ENCODE measurements at regions not wholly inside any gene's neighbourhood (a gene's known extent, or its start where the extent isn't known, plus 50 kb on each side); places are given as distances from the start of the nearest gene placed in this dataset.

DNA sequence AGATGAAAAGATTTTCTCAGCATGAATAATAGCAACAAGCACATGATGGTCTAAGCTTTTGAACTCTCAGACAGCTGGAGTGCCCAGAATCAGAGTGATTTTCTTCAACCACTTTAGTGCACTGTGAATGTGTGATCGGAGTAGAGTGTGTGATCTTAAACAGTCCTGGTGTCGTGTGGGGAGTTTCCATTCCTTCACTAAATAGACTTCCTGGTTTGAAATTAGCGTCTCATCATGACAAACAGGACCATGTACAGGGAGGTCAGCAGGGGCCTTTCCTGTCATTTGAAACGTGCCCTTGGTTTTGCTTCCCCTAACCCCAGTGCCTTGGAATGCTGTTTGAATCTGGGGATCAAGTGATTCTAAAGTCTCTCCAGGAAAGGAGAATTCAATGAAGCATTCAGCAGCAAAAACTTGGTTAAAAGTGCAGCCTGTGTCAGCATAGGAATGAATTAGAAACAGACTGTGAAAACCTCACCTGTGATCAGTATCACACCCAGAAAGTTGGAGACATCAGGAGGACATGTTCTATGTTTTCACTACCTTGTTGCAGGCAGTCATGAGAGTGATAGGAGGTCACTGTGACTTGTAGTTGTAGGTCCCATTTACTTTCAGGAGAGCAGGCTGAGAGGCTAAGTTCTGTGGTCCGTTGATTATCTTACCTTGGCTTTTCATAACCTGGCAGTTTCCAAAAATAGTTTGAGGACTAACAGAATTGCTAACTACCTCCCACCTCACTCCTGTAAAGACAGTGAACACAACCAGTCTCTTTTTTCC, 400.3 kb downstream of the MTX2 start:
- FAIRE-seq = no peak
- DNase-seq (ENCODE audit: low spot score) = no peak

DNA sequence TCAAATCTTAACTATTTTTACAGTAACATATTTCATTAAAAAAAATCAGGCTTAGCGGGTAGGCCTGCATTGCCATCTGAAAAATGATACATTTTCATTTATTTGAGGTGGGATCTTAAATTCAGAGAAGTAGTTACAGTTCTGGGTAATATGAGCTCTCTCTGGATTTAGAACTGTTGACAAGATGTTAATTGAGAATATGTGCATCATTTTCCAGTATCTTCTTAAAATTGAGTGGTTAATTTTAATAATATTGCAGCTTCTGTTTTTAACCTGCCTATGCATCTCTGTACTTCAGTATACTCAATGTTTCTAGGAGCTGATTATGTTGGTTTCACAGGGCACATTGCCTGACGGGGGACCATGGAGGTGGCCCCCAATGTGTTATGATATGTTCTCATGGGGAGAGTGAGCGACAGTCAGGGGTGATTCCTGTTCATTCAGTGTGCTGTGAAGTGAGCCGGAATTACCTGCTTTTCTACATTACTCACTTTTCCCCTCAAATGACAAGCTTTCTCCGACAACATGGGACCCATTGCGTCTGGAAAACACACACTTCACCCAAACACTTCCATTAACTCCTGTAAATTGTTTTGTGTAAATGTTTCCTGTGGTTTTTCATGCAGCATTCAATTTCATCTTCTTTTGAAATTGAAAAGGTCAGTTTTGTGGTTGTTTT, 406.2 kb downstream of the MTX2 start:
- FAIRE-seq = no peak
- DNase-seq (ENCODE audit: low spot score) = no peak

DNA sequence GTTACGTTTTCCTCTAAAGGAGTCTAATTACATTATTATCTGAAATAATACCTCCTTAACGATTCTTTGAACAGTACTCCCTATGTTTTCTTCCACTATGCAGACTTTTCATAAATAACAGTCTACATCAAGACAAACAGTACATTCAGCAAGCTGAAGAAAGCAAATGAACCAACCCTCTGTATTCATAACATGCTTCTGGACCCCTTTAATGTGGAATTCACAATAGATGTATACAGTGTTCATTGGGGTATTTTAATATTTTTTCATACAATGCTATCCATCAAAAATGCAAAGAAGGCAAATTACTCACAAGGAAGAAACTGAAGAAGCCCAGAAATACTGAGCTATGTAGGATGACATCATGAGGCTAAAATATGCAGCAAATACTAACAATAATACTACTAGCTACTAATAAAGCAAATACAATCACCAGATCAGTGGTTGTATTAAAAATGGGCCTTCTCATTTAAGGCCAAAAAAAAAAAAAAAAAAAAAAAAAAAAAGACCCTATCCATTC, 408.6 kb downstream of the MTX2 start:
- DNase-seq (ENCODE audit: low spot score) = no peak
- FAIRE-seq = no peak

DNA sequence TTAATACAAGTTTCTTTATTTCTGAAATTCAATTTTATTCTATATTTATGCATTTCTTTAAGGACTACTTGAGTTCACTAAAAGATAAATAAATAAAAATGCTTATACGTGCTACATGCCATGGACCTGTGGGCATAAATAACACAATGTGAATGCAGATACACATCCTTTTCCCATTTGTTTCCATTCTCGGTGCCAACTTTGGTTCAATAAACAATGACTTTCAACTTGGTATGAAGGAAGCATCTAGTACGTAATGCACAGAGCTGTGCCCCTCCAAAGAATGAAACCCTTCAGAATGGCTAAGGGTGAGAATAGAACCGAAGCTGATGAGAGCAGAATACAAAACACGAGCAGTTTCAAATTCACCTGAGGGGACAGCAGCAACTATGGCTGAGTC, 409.3 kb downstream of the MTX2 start:
- FAIRE-seq (no peak), DNase-seq (ENCODE audit: low spot score) (no peak)

DNA sequence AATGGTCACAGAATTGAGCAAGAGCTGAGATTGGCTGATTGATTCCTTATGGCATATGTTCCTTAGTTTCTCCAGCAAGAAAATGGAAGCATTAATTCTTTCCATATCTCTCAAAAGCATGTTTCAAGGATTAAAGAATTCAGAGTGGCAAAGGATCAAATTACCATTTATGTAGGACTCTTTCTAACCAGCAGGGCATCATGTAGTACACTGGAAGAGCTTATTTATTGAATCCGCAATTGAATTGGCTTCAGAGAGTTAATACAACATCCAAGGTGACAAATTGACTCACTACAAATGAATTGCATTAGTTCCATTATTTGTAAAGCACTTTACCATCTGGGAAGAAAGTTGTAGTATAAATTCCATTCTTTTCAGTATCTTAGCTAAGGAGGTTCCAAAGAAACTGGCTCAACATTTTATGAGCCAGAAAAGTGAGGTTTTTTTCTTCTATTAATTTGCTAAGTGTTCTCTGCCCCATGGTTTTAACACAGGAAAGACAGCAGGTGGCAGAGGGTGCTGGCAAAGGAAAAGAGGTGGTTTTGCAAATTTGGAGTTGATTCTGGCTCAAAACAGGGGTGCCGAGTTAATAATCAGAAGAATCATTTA, 409.9 kb downstream of the MTX2 start:
- FAIRE-seq (no peak), DNase-seq (ENCODE audit: low spot score) (no peak)

DNA sequence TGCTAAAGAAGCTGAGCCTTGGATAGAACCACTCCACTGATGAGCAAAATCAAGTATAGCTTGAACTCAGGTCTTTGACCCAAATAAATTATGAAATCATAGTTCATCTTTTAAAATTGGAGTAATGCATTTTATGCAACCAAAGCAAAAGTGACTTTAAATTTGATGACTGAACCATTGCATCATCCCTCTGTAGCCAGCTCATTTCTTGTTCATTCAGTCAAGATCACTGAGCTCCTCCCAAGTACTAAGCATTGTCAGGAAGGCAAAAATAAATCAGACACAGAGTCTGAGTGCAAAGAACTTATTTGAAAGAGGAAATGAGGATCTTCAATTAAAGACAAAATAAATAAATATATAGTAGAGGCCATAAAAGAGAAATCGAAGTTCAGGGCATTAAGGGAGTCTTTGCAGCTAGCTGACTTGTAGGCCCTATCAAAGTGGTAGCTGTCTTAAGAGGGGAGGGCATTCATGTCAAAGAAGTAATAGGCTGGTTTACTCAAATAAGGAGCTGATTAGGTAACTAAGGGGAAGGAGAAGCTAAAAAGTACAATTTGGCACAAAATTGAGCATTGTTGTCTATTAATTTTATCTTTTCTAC, 411.8 kb downstream of the MTX2 start:
- DNase-seq (ENCODE audit: low spot score) = no peak
- FAIRE-seq = no peak

DNA sequence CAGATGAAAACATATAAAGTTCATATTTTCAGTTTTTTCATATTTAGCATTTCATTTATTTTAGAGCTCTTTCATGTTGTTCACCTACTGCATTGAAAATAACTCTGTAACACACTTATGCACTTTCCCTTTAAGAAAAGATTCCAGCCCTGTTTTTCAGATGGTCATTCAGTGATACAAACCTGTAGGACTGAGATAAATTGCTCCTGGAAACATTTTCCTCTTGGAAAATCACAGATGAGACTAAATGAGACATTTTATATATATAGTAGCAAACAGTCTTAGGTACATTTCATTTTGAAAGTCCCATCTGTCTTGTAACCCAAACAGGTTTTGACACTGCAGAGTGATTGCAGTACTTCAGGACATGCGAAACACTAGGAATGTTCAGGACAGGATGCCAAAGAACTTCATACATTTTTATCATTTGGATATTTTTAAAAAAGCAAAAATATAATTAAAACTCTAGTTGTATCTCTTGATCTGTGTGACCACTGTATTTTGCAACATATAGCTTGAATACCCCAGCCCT, 412.4 kb downstream of the MTX2 start:
- FAIRE-seq = no peak
- no peak for DNase-seq (ENCODE audit: low spot score)

DNA sequence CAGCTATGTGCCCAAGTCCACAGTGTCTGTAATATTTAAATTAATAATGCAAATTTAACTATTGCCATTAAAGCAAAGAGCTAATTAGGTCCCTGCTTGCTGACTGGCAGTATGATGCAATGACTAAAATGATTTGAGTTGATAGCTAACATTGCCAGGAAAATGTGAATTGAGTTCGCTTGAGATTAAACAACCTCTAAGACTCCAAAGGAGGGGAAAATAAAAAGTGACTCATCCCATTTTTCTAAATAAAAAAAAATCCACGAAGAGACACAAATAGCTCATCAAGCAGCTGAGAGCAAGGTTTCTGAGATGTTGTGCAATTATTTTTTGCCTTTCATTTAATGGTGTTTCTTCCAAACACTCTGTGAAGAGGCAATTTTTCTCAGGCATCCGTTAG, 413.0 kb downstream of the MTX2 start:
- DNase-seq (ENCODE audit: low spot score) = no peak

DNA sequence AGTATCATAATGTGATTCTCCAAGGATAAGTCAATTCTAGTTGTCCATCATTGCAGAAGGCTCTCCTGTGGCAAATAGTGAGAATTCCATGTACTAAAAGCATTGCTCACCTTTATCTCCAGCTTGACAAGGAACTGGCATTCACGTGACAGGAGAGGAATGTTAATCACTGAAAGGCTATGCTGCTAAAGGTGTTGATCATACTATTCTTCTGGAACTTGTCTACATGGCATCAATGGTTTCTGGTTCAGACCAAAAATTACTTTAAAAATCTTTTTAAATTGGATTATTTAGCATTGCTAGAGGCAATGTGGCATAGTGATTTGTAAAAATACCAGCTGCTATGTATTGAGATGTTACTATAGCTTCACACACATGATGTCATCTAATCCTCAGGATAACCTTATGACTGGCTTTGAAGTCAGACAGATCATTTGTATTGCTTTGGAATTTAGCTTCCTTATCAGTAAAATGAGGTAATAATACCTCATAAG, 414.4 kb downstream of the MTX2 start:
- DNase-seq (ENCODE audit: low spot score) = no peak
- FAIRE-seq = no peak

More for the DNA sequence above, 413.0 kb downstream of the MTX2 start:
- FAIRE-seq = no peak

DNA sequence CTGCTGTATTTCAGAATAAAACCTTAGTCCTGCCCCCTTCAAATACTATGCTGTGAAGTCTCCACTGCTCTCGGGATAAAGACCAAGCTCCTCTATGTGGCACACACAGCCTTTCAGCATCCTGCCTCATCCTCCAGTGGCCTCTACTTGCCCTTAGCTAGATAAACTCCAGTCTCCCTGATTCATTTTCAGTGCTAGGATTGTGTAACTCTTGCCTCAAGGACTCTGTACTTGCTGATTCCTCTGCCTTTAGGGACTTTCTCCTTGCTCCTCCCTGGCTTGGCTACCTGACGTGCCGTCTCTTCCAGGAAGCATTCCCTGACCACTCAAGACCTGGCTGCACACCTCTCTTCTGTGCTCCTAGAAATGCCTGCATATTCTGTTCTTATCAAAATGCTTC, 416.7 kb downstream of the MTX2 start:
- no peak for DNase-seq (ENCODE audit: low spot score)

DNA sequence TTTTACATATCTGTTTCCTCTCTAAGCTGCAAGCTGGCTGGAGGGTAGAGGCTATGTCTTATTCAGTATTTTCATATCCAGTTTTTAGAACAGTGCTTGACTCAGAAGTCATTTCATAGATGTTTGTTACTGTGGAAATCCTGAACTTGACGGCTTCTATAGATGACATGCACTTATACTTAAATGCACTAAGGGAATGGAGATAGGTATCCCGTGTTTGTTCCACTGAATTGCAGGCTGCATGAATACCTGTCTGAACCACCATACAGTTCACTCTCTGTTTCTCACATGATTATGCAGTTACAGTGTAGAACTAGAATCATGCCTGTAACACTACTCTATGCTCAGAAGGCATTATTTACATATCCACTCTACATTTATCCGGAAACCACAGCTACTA, 417.1 kb downstream of the MTX2 start:
- no peak for DNase-seq (ENCODE audit: low spot score)
- no peak for FAIRE-seq

More for the DNA sequence above, 416.7 kb downstream of the MTX2 start:
- FAIRE-seq = no peak

DNA sequence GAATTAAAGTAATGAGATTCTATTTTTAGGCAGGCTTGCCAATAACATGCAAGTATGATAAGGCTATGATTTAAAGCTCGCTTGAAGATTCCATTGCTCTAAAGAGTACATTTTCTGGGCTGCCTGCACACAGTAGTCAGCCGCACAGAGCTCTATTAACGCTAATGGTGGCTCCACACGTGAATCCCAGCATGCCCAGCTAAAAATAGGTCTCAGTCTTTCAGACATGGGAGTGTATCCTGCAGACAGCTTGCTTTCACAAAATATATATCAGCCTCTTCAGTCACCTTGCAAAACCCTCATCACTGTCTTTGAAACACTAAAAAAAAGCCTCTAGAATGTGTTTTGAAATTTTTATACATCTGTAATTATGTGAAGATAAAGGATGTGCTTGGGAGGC, 418.1 kb downstream of the MTX2 start:
- DNase-seq (ENCODE audit: low spot score) (no peak), FAIRE-seq (no peak)

DNA sequence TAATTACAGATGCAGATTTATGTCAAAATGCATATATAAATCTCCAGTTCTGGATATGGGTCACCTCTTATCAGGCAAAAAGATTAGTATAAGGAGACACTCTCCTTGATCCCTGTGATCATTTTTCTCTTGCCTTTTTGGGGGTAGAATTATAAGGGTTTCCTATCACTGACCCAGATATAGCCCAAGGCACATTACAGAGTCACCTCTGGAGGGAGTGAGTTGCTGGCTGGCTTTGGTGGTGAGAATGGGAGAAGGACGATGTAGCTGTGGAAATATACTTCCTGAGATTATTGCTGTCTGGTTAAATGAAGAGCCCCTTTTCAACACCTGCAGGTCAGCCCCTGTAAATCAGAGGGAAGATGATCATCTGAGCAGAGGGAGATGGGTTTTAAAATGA, 418.7 kb downstream of the MTX2 start:
- DNase-seq (ENCODE audit: low spot score) (no peak), FAIRE-seq (no peak)

DNA sequence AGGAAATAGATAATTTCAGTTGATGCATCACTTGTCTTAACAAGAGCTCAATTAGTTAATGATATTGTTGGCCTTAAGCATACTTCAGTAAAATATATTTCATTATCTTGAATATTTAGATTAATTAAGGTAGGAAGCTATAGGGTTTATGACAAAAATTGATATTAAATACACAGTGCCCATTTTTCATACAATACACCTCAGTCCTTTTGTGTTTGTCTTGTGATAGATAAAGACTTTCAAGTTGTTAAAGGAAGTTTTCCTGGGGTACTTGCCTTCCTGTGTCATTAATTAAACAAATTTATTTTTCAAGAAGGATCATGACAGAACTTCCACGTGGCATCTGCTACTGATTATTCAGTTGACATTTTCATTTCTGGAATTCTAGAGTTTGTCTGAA, 420.5 kb downstream of the MTX2 start:
- DNase-seq (ENCODE audit: low spot score) (no peak), FAIRE-seq (no peak)

DNA sequence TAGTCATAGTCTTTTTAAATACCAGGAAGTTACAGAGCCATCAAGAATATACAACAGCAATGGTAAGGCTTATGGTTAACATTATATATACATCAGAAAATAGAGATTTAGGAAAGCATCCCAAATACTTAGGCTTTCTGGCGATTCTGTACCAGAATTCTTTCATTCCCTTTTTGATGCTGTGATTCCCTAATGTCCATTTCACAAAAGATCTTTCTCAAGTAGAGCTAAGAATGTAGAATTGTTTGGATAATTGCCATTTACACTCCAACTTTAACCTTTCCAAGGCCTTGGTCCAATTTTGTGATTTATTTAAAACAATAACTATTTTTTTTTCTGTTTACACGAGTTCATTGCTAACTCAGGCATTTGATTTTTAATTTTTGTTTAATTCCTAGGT, 422.2 kb downstream of the MTX2 start:
- no peak for DNase-seq (ENCODE audit: low spot score)
- FAIRE-seq = no peak

DNA sequence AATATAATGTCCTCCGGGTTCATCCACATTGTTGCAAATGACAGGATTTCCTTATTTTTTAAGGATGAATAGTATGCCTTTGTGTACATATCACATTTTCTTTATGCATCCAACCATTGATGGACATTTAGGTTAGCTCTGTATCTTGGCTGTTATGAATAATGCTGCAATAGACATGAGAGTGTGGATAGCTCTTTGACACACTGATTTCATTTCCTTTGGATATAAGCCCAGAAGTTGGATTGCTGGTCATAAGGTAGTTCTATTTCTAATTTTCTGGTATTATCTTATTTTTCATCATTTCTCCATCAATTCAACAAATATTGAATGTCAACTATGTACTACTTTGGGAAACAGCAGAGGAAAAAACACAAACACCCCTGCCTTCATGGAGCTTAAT, 423.3 kb downstream of the MTX2 start:
- DNase-seq (ENCODE audit: low spot score) (no peak), FAIRE-seq (no peak)

DNA sequence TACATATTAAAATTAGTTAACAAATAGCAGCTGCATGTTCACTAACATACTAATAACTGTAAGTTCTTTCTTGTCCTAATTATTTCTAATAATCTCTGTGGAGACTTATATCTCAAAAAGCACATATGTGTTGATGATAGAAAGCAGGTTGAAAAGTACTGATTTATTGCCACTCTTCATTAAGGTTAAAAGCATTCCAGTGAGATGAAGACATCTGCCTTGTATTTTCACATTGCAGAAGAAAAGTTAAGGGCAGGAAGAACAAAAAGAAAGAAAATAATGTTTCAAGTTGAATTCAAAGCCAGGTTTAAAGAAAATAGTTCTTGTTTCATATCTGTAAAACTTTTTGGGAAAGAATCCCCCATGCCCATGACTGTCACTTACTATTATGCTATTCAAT, 429.9 kb downstream of the MTX2 start:
- DNase-seq (ENCODE audit: low spot score) = no peak
- no peak for FAIRE-seq

DNA sequence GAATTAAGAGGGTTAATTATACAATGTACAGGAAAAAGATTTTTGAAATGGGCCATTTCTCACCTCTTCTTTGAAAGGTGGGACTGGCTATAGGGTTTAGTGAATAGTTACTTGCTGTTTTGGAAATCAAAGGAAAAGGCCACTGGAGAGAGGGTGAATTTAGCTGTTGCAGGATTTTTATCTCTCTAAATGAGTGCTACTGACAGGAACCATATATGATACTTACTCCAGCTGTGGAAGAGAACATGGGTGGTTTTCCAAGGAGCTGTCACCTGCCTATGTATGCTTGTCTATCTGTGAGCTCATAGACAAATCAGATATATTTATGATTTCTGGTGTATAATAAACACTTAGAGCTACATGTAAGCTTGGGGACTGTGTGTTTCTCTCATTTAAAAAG, 430.4 kb downstream of the MTX2 start:
- DNase-seq (ENCODE audit: low spot score) = no peak
- FAIRE-seq = no peak

DNA sequence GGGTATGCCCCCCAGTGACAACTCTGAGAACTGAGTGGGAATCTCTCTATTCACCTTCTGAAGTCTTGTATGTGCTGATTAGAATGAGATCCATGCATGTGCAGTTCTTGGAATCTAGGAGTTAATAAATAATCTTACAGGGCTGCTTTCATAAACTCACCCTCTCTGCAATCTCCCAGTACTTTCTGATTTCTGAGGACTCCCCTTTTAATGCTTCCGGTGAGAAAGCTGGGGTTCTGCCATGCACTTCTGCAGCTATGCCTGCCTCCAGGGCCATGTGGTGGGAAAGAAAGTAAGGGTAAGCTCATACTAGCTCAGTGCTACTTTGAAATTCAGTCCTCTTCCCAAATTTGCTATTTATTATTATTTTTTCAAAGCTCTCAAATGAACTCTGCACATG, 432.9 kb downstream of the MTX2 start:
- FAIRE-seq (no peak), DNase-seq (ENCODE audit: low spot score) (no peak)

DNA sequence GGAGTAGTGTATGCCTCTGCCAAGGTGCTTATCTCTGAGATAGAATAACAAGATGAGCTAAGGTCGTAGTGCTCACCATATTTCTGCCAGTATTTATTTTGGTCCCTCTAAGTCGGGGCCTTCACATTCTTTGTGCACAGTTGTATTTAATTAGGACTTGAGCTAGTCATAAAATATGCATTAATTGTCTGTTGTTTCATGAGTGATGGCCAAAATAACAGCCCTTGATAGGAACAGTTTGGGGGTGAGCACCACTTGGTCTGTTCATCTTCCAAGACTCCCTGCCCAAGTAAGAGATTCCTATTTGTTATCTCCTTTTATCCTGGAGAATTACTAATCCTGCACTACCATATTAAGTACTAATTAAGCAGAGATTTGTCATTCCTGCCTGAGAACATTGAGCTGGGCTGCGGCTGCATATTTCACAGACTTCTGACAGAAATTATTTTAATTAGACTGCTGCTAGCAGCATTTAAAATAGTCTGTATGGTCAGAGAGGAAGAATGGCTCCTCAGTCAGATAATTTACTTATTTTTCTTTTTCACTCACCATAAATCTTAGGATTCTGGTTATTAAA, 435.1 kb downstream of the MTX2 start:
- FAIRE-seq = no peak
- no peak for DNase-seq (ENCODE audit: low spot score)

Data from urothelium cell line (cell line).